COLO829 (cell line): ENCODE measurements at regions not wholly inside any gene's neighbourhood (a gene's known extent, or its start where the extent isn't known, plus 50 kb on each side); places are given as distances from the start of the nearest gene placed in this dataset.

ENCODE experiments used
- DNase-seq: peaks from one replicate; pipeline ENCODE4 v3.0.0; 2012; ENCODE audit warnings: low spot score

DNA sequence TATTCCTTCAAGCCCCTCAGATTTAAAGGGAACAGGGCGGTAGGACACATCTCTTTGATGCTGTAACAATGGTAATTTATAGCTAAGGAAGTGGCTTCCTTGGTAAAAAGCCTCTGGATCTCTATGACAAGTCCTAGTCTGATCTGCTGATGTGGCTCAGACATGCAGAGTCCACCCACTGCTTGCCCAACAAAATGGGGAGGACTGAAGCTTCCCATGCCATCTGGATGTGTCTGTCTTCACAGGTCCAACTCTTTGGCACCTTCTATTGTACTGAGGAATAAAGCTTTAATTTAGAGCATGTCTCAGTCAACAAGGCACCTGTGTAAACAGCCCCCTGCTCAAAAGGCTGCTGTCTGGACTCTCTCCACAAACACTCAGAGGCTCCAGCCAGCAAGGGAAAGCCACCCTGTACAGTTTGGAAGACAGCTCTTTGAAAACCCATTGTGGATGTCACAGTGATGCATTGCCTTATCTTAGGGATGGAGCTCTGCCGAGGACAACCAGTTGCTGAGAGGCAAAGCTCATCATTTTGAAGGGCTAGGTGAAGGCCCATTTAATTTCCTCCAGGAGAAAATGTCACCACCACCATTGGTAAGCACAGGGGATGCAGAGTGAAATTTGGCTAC is 348.6 kb upstream of the GRM7 start:
- DNase-seq: no peak

DNA sequence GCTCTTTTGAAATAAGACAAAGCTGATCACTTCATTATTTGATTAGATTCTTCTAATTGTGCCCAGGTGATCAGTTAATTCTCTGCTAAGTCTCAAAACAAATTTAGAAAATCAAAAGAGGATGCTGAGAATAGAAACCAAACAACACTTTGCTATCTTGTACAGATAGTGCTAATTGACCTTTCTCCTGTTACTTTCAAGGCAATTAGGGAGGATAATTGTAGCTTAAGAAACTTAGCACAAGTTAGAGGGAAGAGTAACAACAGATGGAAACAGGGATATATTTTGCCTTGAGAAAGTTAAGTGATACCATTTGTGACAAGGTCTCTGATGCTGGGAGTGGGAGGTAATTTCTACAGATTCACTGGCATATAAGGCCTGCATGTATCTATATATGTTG is 344.8 kb upstream of the GRM7 start:
- no peak for DNase-seq

DNA sequence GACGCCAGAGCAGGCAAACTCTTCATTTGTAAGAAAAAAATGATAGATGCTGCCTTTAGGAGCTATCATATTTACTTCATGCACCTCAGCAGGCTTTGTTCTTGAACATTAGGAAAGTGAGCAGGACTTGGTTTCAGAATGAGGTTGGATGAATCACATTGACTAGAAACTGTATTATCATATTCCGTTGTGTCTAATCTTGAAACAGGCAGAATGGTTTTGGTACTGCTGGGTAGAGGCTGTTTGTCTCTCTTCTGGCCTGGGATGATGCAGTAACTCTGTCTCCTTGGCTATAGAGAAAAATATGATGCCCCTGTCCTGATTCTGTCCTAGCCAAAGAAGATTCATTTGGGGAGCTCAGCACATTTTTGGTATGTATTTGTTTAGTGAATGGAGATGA is 344.2 kb upstream of the GRM7 start:
- no peak for DNase-seq

DNA sequence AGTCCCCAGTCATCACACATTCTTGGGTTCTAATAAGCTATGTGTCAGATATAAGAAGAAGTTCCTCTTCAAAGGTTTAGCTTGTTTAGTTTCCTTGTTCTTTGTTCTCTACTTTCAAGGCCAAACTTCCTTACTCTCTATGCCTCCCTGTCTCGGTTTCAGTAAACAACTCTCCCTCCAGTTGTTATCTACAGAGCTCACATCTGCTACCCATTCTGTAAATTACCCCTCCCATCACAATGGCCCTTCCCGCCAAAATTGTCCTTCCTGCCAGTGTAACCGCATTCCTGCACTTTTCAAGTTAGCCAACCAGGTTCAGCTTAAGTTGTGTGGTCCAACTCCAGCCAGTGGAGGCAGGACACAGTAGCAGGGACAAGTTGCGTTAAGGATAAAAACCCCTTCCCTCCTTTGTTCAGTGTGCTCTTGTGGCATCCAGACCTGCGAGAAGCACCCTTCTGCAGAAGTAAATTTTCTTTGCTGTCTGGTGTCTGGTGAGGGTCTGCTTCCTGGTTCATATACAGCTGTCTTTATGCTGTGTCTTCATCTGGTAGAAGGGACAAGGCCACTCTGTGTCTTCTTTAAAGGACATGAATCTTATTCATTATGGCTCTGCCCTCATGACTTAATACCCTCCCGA is 342.1 kb upstream of the GRM7 start:
- no peak for DNase-seq

DNA sequence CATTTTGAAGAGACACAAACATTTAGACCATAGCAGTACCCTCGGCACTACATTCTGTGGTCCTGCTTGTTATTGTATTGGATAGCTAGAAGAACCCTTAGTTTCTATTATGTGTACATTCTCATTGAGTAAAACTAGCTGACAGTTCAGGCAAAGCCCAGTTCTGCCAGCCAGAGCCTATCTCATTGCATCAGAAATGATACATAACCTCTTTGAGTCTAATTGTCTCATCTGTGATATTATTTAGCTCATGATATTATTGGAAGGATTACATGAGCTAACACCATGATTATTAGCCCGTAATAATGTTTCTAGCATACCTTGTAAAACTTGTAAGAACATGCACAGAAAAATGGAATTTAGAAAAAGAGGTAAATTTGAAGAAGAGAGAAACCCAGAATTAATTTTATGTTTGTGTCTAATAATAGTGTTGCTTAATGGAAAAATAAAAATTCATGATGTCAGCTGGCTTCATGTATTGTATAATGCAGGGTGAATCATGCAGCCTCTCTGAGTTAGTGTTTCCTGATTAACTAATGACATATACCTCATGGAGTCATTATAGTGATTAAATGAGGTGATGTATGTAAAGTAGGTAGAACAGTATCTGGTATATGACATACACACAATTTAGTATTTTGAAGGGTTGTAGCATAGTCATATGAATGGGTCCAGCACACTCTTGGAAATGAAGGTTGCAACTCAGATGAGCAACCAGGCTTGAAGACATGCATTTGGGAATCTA is 339.4 kb upstream of the GRM7 start:
- DNase-seq: no peak

DNA sequence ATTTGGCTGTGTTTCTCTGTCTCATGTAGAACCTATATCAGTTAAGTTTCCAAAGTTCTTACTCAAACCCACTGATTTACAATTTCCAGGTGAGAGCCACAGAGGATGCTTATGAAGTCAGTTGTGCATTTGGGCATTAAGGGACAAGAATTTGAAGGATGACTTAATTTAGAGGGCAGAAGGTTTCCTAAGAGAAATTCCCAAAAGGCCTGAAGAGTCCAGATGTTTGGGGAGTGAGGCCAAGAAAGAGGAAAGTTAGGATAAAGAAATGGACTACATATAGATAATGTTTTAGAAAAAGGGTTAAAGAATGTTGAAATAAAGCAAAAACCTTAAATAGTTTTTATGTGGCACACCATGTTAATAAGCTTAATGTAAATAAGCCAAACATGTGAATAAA is 338.7 kb upstream of the GRM7 start:
- DNase-seq: no peak

DNA sequence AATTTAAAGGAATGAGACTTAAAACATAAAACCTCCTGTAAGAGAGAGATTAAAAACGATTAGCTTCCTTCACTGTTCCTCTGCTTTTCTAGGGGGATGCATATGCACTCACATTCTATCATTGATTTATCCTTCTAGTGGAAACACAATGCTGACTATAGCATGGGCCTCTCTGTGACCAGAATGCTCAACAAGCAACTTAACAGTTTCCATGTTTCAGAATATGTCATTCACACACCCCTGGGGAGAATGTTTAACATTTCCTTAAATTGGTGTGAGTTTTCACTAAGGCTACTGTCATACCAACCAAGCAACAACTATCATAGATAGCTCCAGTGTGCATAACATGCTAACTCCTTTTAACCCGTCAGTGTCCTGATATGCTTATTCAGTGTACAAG is 337.9 kb upstream of the GRM7 start:
- DNase-seq: no peak

DNA sequence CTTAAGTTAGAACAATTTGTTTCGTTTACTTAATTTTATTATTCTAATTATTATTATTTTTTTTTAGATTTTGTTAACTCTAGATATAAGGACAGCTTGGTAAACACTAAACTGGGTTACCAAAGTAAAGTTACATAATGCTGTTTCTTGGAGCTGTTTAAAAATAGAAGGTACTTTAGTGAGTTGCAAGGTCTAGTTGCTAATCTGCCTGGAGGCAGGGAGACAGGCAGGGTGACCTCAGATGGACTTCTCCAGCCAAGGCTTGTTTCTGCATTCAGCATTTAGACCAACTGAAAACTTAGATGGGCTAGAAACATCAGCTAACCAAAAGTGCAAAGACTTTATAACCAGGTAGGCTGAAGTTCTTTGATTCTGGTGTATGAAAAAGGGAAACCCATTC is 336.4 kb upstream of the GRM7 start:
- no peak for DNase-seq

DNA sequence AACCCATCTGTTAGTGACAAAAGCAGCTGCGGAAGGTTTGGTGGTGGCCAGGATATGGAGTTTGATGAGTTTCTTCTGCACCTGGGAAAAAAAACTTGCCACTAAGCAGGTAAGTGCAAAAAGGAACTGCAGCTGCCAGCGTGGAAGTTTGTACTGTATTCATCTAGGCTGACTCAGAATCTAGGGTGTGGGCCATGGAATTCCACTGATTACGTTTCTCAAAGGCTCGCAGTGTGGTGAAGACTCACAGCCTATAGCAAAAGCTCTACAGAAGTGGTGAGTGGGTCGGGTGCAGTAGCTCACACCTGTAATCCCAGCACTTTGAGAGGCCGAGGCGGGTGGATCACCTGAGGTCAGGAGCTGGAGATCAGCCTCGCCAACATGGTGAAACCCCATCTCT is 334.6 kb upstream of the GRM7 start:
- no peak for DNase-seq

DNA sequence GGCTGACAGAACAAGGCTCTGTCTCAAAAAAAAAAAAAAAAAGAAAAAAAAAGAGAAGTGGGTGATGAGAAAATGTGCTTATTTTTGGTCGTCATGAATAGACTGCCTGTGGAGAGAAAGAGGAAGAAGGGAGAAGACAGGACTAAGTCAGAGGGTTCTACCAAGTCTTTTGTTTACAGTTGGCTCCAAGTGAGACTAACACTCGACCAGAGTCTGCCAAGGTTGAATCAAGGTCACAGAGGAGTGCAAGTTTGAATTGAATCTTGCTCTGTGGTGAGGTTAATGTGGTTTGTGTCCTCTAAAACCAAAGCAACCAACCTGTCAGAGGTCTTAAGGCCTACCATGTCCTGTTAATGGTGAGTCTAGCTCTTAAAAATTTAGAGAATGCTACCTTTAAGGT is 334.1 kb upstream of the GRM7 start:
- DNase-seq: no peak

DNA sequence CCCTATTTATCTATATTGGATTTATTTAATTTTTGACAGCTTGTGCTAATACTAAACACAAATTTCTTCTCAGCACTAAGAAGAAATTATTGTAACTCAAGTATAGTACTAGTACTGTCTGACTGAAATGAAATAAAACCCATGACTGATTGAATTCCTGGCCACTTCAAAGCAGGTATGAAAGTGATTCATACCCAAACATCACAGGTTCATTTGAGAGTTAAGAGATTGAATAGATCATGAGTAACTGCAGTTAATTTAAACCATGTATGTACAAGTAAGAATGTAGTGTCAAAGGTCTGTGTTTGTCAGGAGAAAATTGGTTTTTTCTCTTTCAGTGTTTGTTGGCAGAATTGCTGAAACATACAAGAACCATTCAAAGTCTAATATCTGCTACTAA is 332.0 kb upstream of the GRM7 start:
- peak; percentile 30 for DNase-seq

DNA sequence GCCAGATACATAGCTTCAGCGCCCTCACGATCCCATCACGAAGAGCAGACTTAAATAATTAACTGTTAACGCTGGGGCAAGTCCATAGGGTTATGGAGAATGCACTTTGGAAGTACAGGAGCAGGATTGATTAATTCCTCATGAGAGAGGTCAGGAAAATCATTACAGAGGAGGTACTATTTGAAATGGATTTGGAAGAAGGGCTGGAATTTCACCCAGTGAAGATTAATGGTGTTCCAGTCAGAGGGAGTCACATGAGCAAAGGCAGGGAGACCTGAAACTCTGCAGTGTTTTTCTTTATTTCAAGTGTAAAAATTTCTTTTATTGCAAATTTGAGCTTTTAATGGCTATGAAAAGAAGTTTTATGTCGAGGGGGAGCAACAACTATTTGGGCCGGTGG is 329.8 kb upstream of the GRM7 start:
- DNase-seq: no peak

DNA sequence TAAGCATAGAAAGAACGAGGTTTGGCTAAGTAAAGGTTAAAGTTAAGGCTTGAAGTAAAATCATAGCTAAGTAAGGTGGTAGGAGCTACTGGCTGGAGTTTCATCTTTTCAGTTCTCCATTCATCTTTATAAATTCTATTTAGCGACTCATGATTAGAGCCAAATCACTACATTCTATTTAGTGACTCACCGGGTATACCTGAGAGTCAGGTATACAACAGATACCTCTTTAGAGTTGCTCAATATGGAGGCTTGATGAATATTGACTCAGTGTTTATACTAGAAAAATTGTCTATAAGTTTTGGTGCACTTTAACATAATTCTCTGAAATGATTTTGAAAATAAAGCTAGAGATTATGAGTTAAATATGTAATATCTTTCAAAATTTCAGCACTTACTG is 328.8 kb upstream of the GRM7 start:
- DNase-seq: no peak

DNA sequence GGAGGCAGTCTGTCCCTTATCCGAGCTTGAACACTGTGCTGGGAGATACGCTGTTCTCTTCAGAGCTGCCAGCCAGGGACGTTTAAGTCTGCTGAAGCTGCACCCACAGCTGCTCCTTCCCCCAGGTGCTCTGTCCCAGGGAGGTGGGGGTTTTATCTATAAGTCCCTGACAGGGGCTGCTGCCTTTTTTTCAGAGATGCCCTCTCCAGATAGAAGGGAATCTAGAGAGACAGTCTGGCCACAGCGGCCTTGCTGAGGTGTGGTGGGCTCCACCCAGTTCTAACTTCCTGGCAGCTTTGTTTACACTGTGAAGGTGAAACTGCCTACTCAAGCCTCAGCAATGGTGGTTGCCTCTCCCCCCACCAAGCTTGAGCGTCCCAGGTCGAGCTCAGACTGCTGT is 319.9 kb upstream of the GRM7 start:
- DNase-seq: no peak

DNA sequence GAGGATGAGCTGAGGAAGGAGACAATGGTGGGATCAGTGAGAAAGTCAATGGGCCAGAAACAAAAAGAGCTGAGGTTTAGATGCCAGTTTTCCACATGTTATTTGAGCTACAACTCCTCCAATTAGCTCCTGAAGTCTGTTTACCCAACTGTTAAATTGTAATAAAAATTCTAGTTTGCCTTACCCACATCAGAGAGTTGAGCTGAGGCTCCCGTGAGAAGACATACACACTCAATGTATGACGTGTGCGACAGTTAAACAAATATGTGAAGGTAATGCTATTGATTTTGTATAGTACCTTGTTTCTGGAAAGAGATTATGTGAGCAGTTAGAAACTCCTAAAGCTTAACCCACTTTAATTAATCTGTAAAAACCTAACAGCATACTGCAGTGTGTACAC is 318.1 kb upstream of the GRM7 start:
- no peak for DNase-seq

DNA sequence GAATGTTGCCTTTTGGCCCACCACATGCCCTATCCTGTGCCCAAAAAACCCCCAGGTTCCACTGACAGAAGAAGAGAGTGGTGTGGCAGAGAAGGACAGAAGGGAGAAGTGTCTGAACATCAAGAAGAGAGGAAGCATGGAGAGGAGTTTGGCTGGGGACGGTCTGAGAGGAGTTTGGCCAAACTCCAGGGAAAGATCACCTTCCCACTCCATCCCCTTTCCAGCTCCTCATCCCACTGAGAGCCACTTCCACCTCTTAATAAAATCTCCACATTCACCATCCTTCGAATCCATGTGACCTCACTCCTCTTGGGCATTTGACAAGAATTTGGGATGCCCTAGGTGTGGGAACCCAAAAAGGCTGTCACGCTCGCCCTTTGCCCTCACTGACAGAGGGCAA is 311.6 kb upstream of the GRM7 start:
- DNase-seq: no peak

DNA sequence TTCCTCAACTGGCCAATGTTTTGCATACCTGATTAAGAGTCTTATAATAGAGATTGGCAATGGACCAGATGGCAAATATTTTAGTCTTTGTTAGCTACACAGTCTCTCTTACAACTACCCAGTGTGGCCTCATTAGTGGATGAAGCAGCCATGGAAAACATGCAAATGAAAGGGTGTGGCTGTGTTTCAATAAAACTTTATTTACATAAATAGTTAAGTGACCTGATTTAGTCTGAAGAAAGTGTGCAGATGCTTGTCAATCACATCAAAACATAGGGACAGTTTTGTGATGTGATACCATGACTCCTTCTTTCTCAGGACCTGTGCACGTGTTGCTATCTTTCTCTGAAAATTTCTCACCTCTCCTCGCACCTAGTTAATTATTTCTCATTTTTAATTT is 309.8 kb upstream of the GRM7 start:
- DNase-seq: no peak

DNA sequence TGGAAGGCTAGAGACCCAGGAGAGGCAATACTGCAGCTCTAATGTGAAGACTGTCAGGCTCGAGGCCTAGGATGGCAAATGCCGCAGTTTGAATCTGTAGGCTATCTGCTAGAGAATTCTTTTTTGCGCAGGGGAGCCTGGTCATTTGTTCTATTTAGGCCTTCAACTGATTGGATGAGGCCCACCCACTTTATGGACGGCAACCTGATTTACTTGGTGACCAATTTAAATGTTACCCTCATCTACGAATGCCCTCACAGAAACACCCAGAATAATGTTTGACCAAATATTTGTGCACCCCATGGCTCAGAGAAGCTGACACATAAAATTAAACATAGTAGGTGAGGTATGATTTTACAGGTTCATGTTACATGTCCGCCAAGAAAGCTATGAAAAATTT is 300.7 kb upstream of the GRM7 start:
- no peak for DNase-seq

DNA sequence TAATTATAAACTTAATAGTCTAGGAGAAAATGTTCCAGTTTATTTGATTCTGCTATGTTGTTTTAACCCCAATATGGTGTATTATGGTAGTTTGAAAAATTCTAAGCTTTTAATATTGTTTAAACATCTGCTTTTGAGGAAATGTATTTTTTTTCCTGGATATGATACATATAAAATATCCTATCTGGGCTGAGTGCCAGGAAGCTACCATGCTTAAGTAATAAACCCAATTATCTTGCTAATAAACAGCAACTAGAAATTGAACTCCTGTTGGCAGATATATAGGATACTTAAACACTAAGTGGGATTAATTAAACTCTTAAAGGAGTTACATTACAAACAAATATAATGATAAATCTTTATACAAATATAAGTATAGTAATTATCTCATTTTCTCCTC is 293.7 kb upstream of the GRM7 start:
- DNase-seq: no peak

DNA sequence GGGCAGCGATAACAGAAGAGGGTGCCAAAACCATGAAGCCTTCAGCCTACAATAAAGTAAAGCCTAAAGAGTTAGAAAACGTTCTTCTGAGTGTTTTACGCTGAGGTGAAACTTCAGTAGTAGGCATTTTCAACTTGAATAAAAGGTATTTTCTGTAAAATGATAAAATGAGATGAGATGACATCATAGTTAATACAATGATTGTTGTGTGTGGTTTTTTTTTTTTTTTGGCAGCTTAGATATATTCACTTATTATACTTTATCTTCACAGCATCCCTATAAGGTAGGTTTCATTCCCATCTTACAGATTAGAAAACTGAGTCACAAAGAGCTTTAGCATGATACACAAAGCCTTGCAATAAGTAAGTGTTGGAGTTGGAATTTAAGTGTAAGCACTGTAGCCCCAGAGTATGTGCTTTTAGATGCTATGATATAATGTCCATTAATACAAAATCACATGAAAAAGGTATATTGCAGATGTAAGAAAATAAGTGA is 291.9 kb upstream of the GRM7 start:
- no peak for DNase-seq

DNA sequence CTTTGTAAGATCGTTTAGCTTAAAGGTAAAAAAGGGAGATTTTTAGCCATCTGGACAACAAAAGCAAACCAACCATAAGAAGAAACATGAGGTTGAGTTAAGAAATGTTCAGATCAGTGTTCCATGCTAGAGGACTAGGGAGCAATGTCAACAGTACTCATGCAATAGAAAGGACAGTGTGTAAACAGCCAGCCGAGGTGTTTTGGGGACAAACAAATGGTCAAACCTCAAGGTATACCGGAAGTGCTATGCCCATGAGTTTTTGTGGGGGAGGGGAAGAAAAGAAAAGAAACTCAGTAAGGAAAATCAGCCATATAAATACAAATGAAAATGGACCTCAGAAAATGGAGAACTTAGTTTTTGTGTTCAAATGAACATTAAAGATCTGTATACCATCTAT is 289.5 kb upstream of the GRM7 start:
- DNase-seq: no peak

DNA sequence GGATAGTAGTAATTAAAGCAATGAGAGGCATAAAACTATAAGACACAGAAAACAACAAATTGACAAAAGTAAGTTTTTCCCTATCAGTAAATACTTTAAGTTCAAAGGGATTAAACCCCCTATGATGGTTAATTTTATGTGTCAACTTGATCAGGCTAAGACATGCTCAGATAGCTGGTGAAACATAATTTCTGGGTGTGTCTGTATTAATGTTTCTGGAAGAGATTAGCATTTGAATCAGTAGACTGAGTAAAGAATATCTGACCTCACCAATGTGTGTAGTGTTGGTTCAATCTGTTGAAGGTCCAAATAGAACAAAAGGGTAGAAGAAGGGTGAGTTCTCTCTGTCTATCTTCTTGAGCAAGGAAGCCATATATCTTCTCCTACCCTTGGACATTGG is 283.3 kb upstream of the GRM7 start:
- no peak for DNase-seq

DNA sequence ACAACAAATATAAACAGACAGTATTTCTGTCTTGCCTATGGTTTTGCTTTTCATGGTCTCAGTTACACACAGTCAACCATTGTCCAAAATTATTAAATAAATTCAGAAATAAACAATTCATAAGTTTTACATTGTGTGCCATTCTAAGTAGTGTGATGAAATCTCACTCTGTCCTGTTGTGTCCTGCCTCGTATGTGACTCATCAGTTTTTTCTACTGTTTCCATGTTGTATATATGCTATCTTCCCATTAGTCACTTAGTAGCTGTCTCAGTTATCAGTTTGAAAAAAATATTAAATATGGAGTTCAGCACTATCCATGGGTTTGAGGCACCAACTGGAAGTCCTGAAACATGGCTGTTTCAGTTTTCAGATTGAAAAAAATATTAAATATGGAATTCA is 282.4 kb upstream of the GRM7 start:
- no peak for DNase-seq

DNA sequence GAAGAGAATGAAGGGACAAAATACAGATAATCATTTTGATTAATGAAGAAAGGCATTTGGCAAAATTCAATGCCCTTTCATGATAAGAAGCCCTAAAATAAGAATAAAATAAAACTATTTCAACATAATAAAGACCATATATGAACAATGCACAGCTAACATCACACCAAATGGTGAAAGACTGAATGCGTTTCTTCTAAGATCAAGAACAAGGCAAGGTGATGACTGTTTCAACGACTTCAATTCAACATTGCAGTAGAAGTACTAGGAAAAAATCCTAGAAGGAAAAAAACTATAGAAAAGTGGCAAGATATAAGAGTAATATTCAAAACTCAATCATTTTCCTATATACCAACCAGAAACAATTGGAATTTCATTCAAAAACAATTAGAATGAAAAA is 280.1 kb upstream of the GRM7 start:
- no peak for DNase-seq
